C4-2B (cell line): ENCODE measurements at regions not wholly inside any gene's neighbourhood (a gene's known extent, or its start where the extent isn't known, plus 50 kb on each side); places are given as distances from the start of the nearest gene placed in this dataset.

Experiments
- H3K27ac ChIP-seq: fragments of 450-650 bp; 2 replicates; pipeline ENCODE4 v1.5.1; 2017
- CTCF ChIP-seq: fragments of 450-650 bp; conservative IDR thresholded peaks from 2 replicates; pipeline ENCODE4 v1.5.1; 2017; ENCODE audit warnings: mild to moderate bottlenecking
- ZFX ChIP-seq: fragments of 450-650 bp; IDR thresholded peaks from 2 replicates; pipeline ENCODE4 v1.6.1; 2017

- H3K27ac ChIP-seq: no peak overlapping the region
- no peak for TF ChIP-seq ZFX
- no peak for TF ChIP-seq CTCF
Measured at GRCh38 chr11:81941998-81942397, 791.7 kb downstream of the FAM181B start.

DNA sequence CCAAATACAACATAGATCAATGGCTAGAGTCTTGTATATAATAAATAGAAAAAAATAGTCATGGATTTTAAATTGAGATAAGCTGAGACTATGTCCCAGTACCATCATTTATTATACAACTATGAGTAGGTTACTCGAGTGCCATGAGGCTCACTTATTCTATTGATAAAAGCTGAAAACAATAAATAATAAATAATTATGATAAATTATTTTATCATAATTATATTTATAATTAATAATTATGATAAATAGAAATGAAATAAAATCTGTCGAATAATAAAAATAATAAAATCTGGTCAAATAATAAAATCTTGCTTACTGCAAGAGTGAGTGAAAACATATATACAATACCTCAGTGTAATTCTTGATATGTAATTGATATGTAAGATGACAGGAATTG, 801.4 kb downstream of the FAM181B start:
- no peak overlapping the region for H3K27ac ChIP-seq
- no peak for TF ChIP-seq ZFX

DNA sequence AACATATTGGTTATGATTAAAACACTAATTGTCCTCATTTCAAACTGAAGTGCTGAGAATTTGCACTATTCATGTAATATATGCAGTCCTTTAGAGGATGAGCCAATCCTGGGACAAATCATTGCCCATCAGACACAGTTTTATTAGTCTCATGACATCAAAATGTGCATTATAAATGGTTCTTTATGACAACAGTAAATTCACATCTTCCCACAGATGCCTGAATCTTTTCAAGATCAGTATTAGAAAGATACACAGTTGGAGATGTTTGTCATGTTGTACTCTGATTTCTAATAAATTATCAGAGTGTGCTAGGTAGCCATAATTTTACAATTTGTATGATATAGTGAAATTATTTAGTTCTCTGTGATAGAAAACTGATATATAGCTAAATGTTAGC, 813.5 kb downstream of the FAM181B start:
- no peak overlapping the region for H3K27ac ChIP-seq
- no peak for TF ChIP-seq CTCF
- no peak for TF ChIP-seq ZFX

DNA sequence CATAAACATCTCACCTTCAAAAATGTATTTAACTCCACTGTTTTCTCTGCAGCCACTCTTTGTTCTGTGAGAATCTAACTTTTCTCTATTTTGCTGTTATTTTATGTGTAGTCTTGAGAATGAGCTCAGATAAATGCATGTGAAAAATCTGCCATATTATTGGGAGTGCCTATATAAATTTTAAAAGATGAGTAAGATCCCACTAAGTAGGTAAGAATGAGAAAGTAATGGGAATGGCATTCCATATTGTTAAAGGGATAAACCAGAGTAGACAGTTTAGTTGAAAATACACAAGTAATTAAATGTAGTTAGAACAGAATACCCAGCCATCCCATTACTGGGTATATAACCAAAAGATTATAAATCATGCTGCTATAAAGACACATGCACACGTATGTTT, 817.2 kb downstream of the FAM181B start:
- TF ChIP-seq ZFX (no peak), CTCF (no peak)
- no peak overlapping the region for H3K27ac ChIP-seq

- no peak for TF ChIP-seq ZFX
- TF ChIP-seq CTCF: no peak
- no peak overlapping the region for H3K27ac ChIP-seq
Measured at GRCh38 chr11:81915045-81915444, 818.6 kb downstream of the FAM181B start.

- no peak overlapping the region for H3K27ac ChIP-seq
- TF ChIP-seq ZFX (no peak), CTCF (no peak)
Measured at GRCh38 chr11:81913793-81914192, 819.9 kb downstream of the FAM181B start.

DNA sequence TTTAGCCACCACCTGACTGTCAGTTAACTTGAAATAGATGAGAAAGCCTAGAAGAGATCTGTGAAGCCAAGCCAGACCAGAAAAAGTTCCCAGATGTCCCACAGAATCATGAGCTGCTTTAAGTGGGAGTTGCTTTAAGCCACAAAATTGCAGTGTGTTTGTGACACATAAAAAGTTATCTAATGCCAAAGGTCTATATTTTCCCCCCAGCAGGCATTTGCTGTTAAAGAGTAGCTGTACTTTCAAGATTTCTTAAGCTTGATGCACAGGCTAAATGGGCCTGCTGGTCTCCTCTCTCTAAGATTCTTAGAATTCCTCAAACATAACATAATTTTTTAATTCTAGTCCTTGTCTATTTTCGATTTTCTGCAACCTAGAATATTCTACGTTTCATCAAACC, 825.7 kb downstream of the FAM181B start:
- no peak for TF ChIP-seq CTCF
- TF ChIP-seq ZFX: no peak
- no peak overlapping the region for H3K27ac ChIP-seq

DNA sequence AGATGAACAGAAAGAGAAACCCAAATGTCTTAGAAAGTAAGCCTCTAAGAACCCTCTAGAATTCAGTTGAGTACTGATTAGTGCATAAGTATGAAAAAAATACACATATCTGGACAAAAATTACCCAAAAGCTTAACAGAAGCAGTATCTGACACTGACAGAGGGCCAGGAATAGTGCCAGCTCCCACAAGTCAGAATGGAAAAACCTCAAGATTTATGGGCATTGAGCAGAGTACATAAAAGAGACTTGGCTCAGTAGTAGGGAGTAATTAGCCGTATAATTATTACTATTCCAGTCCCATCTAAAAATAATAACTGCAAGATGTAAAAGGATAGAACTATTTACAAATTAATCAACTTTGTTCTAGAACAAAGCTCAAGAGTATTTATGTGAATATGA, 834.5 kb downstream of the FAM181B start:
- no peak for TF ChIP-seq CTCF
- TF ChIP-seq ZFX: no peak
- H3K27ac ChIP-seq: no peak overlapping the region
